Panc1 (cell line): ENCODE measurements at regions not wholly inside any gene's neighbourhood (a gene's known extent, or its start where the extent isn't known, plus 50 kb on each side); places are given as distances from the start of the nearest gene placed in this dataset.

Experiments used
- ATAC-seq: fragments of 200-7000 bp; cut with Tn5 transposase; 2 replicates; pipeline ENCODE4 v1.9.1; 2020; ENCODE audit warnings: mild to moderate bottlenecking, moderate library complexity
- BruUV-seq: library from RNA; stranded (reverse); fragments of 400-500 nt; replicated peaks from 2 replicates; lab custom pipeline; 2021; lab: Mats Ljungman, UMichigan
- CTCF ChIA-PET: fragments of 300-600 bp; sonication (Branson Sonifier 250); formaldehyde crosslinking; loops from one replicate; lab custom pipeline; 2022; ENCODE audit warnings: antibody characterized with exemption; lab: Charles Lee
- POLR2A ChIA-PET: fragments of 300-600 bp; sonication (Branson Sonifier 250); formaldehyde crosslinking; loops from one replicate; lab custom pipeline; 2022; ENCODE audit warnings: antibody characterized with exemption; lab: Charles Lee
- DNase-seq: peaks from one replicate; pipeline ENCODE4 v3.0.0-alpha.2; 2010; ENCODE audit warnings: low read depth, low spot score
- H3K27ac ChIP-seq: 2 replicates; pipeline ENCODE4 v1.5.1; 2011; ENCODE audit warnings: mild to moderate bottlenecking, low read length, inconsistent platforms
- H3K27me3 ChIP-seq: fragments of 200-500 bp; sonication (Bioruptor generic); 2 replicates; pipeline ENCODE4 v1.6.0; 2014; ENCODE audit warnings: low read length, inconsistent platforms; ENCODE audit not compliant: control insufficient read depth, insufficient read depth
- H3K36me3 ChIP-seq: fragments of 200-500 bp; sonication (Bioruptor generic); 2 replicates; pipeline ENCODE4 v1.5.1; 2014; ENCODE audit warnings: inconsistent platforms, mild to moderate bottlenecking, low read length, moderate library complexity; ENCODE audit not compliant: control insufficient read depth, insufficient read depth
- H3K4me1 ChIP-seq: 2 replicates; pipeline ENCODE4 v1.5.1; 2011; ENCODE audit warnings: inconsistent platforms, mild to moderate bottlenecking, low read length, moderate library complexity; ENCODE audit not compliant: control insufficient read depth, insufficient read depth
- H3K4me3 ChIP-seq, 2 experiments: 2 replicates each; pipeline ENCODE4 v1.5.1; 2011 to 2012; ENCODE audit warnings: low read depth in 2 of 2, low read length in 2 of 2, mild to moderate bottlenecking in 2 of 2, inconsistent platforms in 1 of 2, moderate library complexity in 1 of 2
- H3K9me3 ChIP-seq: fragments of 200-500 bp; sonication (Bioruptor generic); 2 replicates; pipeline ENCODE4 v1.5.1; 2014; ENCODE audit warnings: low read depth, mild to moderate bottlenecking, inconsistent platforms, low read length, moderate library complexity; ENCODE audit not compliant: control insufficient read depth, insufficient read depth
- CTCF ChIP-seq: fragments of 450-650 bp; IDR thresholded peaks from 2 replicates; pipeline ENCODE4 v1.5.1; 2017; ENCODE audit warnings: mild to moderate bottlenecking
- POLR2AphosphoS5 ChIP-seq: IDR thresholded peaks from 2 replicates; pipeline ENCODE4 v1.6.1; 2012; ENCODE audit warnings: mild to moderate bottlenecking, low read depth, low read length, moderate library complexity
- REST ChIP-seq, 2 experiments: IDR thresholded peaks; 2 replicates each; pipeline ENCODE4 v1.6.1; 2011 to 2012; ENCODE audit warnings: low read depth in 2 of 2, control low read depth in 1 of 2, low read length in 1 of 2, mild to moderate bottlenecking in 1 of 2, moderate library complexity in 1 of 2; ENCODE audit not compliant: insufficient read depth in 1 of 2
- SIN3A ChIP-seq: IDR thresholded peaks from 2 replicates; pipeline ENCODE4 v1.6.1; 2012; ENCODE audit warnings: low read depth, mild to moderate bottlenecking, low read length, moderate library complexity, borderline replicate concordance; ENCODE audit not compliant: insufficient read depth
- TCF7L2 ChIP-seq: IDR thresholded peaks from 2 replicates; pipeline ENCODE4 v1.6.1; 2011; ENCODE audit warnings: mild to moderate bottlenecking, low read depth, low read length, inconsistent platforms
- in situ Hi-C: cut with HindIII; loops from 2 replicates; pipeline ENCODE4 v1.10.0; 2016; ENCODE audit warnings: low sequenced_read_pairs, low pct_unique_long_range_greater_than_20kb
- intact Hi-C: fragments of 100-400 bp; cut with micrococcal nuclease; formaldehyde crosslinking; loops from one replicate; pipeline ENCODE4 v1.10.0; 2022; ENCODE audit not compliant: unreplicated experiment

DNA sequence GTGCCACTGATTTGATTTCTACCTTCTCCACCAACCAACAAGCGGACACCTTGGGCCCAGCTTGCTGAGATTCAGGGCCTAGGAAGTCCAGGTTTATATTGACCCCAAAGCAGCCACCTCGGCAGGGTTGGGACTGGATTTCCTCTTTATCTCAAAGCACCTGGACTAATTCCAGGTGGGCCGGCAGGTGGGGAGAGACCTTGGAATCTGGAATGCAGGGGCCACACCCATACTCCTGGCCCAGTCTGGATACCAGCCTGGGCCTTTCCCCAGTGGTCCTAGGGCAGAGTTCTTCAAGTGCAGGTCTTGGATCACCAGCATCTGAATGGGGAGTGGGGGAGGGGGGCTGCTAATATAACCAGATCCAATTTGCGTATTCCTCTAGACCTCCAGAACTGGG lies 93.1 kb downstream of the PCDH1 start:
- ATAC-seq (no peak), DNase-seq (no peak)
- no peaks in the 10 kb centered on the region for H3K27me3 ChIP-seq
- no TSS peak for BruUV-seq
- no peak overlapping the region for H3K27ac ChIP-seq
- in situ Hi-C loops (no loop called here), intact Hi-C loops (no loop called here)
- TF ChIP-seq POLR2AphosphoS5, result no peak
- no peak for TF ChIP-seq REST (IDR thresholded peaks at IDR 0.05; ENCODE audit: insufficient read depth in 1 of 2, low read depth in 2 of 2, low read length in 1 of 2)
- TF ChIP-seq SIN3A, result no peak
- no peak for TF ChIP-seq TCF7L2
- TF ChIP-seq CTCF, result no peak
- H3K4me1 ChIP-seq, result no peaks in the 10 kb centered on the region
- ChIA-PET POLR2A (no interaction called here), CTCF (no interaction called here)
- H3K4me3 ChIP-seq, result no peak overlapping the region
- no peaks in the 10 kb centered on the region for H3K36me3 ChIP-seq
- no peaks in the 10 kb centered on the region for H3K9me3 ChIP-seq

GRCh38 chr5:141784529-141784928 lies 93.7 kb downstream of the PCDH1 start:
- no peaks in the 10 kb centered on the region for H3K27me3 ChIP-seq
- no peak for DNase-seq
- H3K4me1 ChIP-seq, result no peaks in the 10 kb centered on the region
- no peaks in the 10 kb centered on the region for H3K36me3 ChIP-seq
- no peak overlapping the region for H3K27ac ChIP-seq
- no peak overlapping the region for H3K4me3 ChIP-seq
- no peak for TF ChIP-seq TCF7L2
- TF ChIP-seq CTCF, result no peak
- no peak for TF ChIP-seq SIN3A
- no peak for TF ChIP-seq POLR2AphosphoS5
- TF ChIP-seq REST (IDR thresholded peaks at IDR 0.05; ENCODE audit: insufficient read depth in 1 of 2, low read depth in 2 of 2, low read length in 1 of 2), result no peak
- H3K9me3 ChIP-seq, result no peaks in the 10 kb centered on the region
- CTCF ChIA-PET, result no interaction called here
- BruUV-seq, result no TSS peak
- in situ Hi-C loops (no loop called here), intact Hi-C loops (no loop called here)
- no peak for ATAC-seq
- POLR2A ChIA-PET, result no interaction called here
